GM18870 (cell line): ENCODE measurements at regions not wholly inside any gene's neighbourhood (a gene's known extent, or its start where the extent isn't known, plus 50 kb on each side); places are given as distances from the start of the nearest gene placed in this dataset.

Source experiments
- ATAC-seq: cut with Tn5 transposase; IDR thresholded peaks from one replicate; pipeline ENCODE4 v1.9.1; 2021; ENCODE audit warnings: moderate library complexity; ENCODE audit not compliant: unreplicated experiment

GRCh38 chr6:133630651-133631050 is 258.3 kb upstream of the TCF21 start:
- no peak for ATAC-seq

- ATAC-seq: no peak
Observed at GRCh38 chr6:133631421-133631820, 257.5 kb upstream of the TCF21 start.

- no peak for ATAC-seq
Observed at GRCh38 chr6:133632206-133632605, 256.7 kb upstream of the TCF21 start.

- ATAC-seq: no peak
Observed at GRCh38 chr6:133632906-133633305, 256.0 kb upstream of the TCF21 start.

GRCh38 chr6:133634474-133634873 is 254.4 kb upstream of the TCF21 start:
- no peak for ATAC-seq

- no peak for ATAC-seq
Observed at GRCh38 chr6:133635447-133635846, 253.5 kb upstream of the TCF21 start.

GRCh38 chr6:133637436-133637835 is 251.5 kb upstream of the TCF21 start:
- ATAC-seq: no peak

- ATAC-seq: no peak
Observed at GRCh38 chr6:133637874-133638273, 251.0 kb upstream of the TCF21 start.

- ATAC-seq: no peak
Observed at GRCh38 chr6:133641104-133641503, 247.8 kb upstream of the TCF21 start.

- ATAC-seq: no peak
Observed at GRCh38 chr6:133644548-133644891, 244.4 kb upstream of the TCF21 start.

GRCh38 chr6:133644892-133645619 is 243.9 kb upstream of the TCF21 start:
- ATAC-seq: no peak

- ATAC-seq: no peak
Observed at GRCh38 chr6:133645966-133646740, 242.8 kb upstream of the TCF21 start.

- no peak for ATAC-seq
Observed at GRCh38 chr6:133648581-133648980, 240.3 kb upstream of the TCF21 start.

GRCh38 chr6:133671376-133671775 is 217.5 kb upstream of the TCF21 start:
- no peak for ATAC-seq

GRCh38 chr6:133673056-133673455 is 215.9 kb upstream of the TCF21 start:
- ATAC-seq: no peak

GRCh38 chr6:133674661-133675060 is 214.3 kb upstream of the TCF21 start:
- ATAC-seq: no peak

GRCh38 chr6:133680994-133681393 is 207.9 kb upstream of the TCF21 start:
- ATAC-seq: no peak

- no peak for ATAC-seq
Observed at GRCh38 chr6:133681891-133682290, 207.0 kb upstream of the TCF21 start.

- ATAC-seq: no peak
Observed at GRCh38 chr6:133682506-133683307, 206.2 kb upstream of the TCF21 start.

- ATAC-seq: no peak
Observed at GRCh38 chr6:133683308-133683580, 205.7 kb upstream of the TCF21 start.

- ATAC-seq: no peak
Observed at GRCh38 chr6:133683606-133684005, 205.3 kb upstream of the TCF21 start.
